NB4 (cell line): ENCODE measurements at regions not wholly inside any gene's neighbourhood (a gene's known extent, or its start where the extent isn't known, plus 50 kb on each side); places are given as distances from the start of the nearest gene placed in this dataset.

ENCODE experiments used
- DNase-seq: peaks from one replicate; pipeline ENCODE4 v3.0.0; 2010; ENCODE audit warnings: low read depth
- H3K4me3 ChIP-seq: one replicate; pipeline ENCODE4 v1.5.1; 2011; ENCODE audit warnings: mild to moderate bottlenecking, low read depth, low read length, moderate library complexity
- CTCF ChIP-seq: IDR thresholded peaks from one replicate; pipeline ENCODE4 v1.5.1; 2012; ENCODE audit warnings: low read depth, low read length
- MAX ChIP-seq: IDR thresholded peaks from 2 replicates; pipeline ENCODE4 v1.6.1; 2011; ENCODE audit warnings: low read depth, low read length
- MYC ChIP-seq: IDR thresholded peaks from 2 replicates; pipeline ENCODE4 v1.6.1; 2011; ENCODE audit warnings: low read depth, low read length
- POLR2A ChIP-seq: IDR thresholded peaks from 2 replicates; pipeline ENCODE4 v1.6.1; 2011; ENCODE audit warnings: mild to moderate bottlenecking; ENCODE audit not compliant: insufficient read length; ENCODE audit errors: extremely low read depth

GRCh38 chr10:104556831-104557230, 84.3 kb upstream of the SORCS3 start:
- TF ChIP-seq CTCF, result no peak
- TF ChIP-seq MYC, result no peak
- no peak for TF ChIP-seq POLR2A
- no peak for TF ChIP-seq MAX
- no peak overlapping the region for H3K4me3 ChIP-seq
- no peak for DNase-seq

- TF ChIP-seq MAX (no peak), CTCF (no peak), MYC (no peak), POLR2A (no peak)
- H3K4me3 ChIP-seq, result no peak overlapping the region
- DNase-seq, result no peak
These were observed 83.1 kb upstream of the SORCS3 start for GRCh38 chr10:104557966-104558365.

- no peak for DNase-seq
- no peak for TF ChIP-seq CTCF
- no peak for TF ChIP-seq MAX
- TF ChIP-seq MYC, result no peak
- TF ChIP-seq POLR2A, result no peak
- no peak overlapping the region for H3K4me3 ChIP-seq
These were observed 81.2 kb upstream of the SORCS3 start for GRCh38 chr10:104559935-104560334.

- TF ChIP-seq CTCF (no peak), MYC (no peak), MAX (no peak), POLR2A (no peak)
- no peak overlapping the region for H3K4me3 ChIP-seq
- no peak for DNase-seq
These were observed 78.0 kb upstream of the SORCS3 start for GRCh38 chr10:104563051-104563450.

GRCh38 chr10:104563548-104563947, 77.5 kb upstream of the SORCS3 start:
- DNase-seq, result no peak
- TF ChIP-seq MAX (no peak), CTCF (no peak), MYC (no peak), POLR2A (no peak)
- H3K4me3 ChIP-seq, result no peak overlapping the region

- DNase-seq, result no peak
- H3K4me3 ChIP-seq, result no peak overlapping the region
- TF ChIP-seq POLR2A, result no peak
- no peak for TF ChIP-seq CTCF
- TF ChIP-seq MAX, result no peak
- TF ChIP-seq MYC, result no peak
These were observed 66.7 kb upstream of the SORCS3 start for GRCh38 chr10:104574427-104574826.
